SK-N-SH (cell line): ENCODE measurements at regions not wholly inside any gene's neighbourhood (a gene's known extent, or its start where the extent isn't known, plus 50 kb on each side); places are given as distances from the start of the nearest gene placed in this dataset.

ENCODE experiments used
- CTCF ChIA-PET: fragments of 300-600, 350-600 bp; formaldehyde crosslinking; extraction: SDS; loops from one replicate; lab custom pipeline; 2021; lab: Yijun Ruan, JAX
- POLR2A ChIA-PET: fragments of 350-600 bp; sonication (Branson Sonifier 250); formaldehyde crosslinking; extraction: SDS; loops from one replicate; lab custom pipeline; 2020; ENCODE audit warnings: antibody characterized with exemption, inconsistent platforms; lab: Yijun Ruan, JAX
- DNase-seq: peaks from one replicate; pipeline ENCODE4 v3.0.0; 2012
- H2AFZ ChIP-seq: fragments of 200-600 bp; sonication (generic); 2 replicates; pipeline ENCODE4 v1.8.1; 2016; ENCODE audit warnings: antibody characterized with exemption, mild to moderate bottlenecking, low read depth
- H3F3A ChIP-seq: fragments of 200-600 bp; sonication (generic); replicated peaks from 2 replicates; pipeline ENCODE3; 2016; ENCODE audit warnings: antibody characterized with exemption, mild to moderate bottlenecking; ENCODE audit not compliant: insufficient read depth
- H3K27ac ChIP-seq, 2 experiments: fragments of 200-500 bp in 1 of 2; fragments of 200-600 bp in 1 of 2; sonication (Bioruptor generic) in 1 of 2; sonication (generic), shearing (Covaris generic) in 1 of 2; 2 replicates each; pipeline versions ENCODE4 v1.5.1 to v1.6.1; 2014 to 2016; ENCODE audit warnings: low read depth in 2 of 2, inconsistent platforms in 1 of 2, low read length in 1 of 2, mild to moderate bottlenecking in 1 of 2, mixed read lengths in 1 of 2
- H3K27me3 ChIP-seq: fragments of 200-600 bp; sonication (generic), shearing (Covaris generic); 2 replicates; pipeline ENCODE4 v1.6.1; 2016; ENCODE audit warnings: mixed run types; ENCODE audit not compliant: insufficient read depth
- H3K36me3 ChIP-seq, 2 experiments: fragments of 200-500 bp in 1 of 2; fragments of 200-600 bp in 1 of 2; sonication (Bioruptor generic) in 1 of 2; sonication (generic) in 1 of 2; replicated peaks in 1 of 2; 2 replicates each; pipeline versions ENCODE3 to v1.5.1; 2014 to 2016; ENCODE audit warnings: low read length in 1 of 2, mild to moderate bottlenecking in 1 of 2; ENCODE audit not compliant: insufficient read depth in 2 of 2, control insufficient read depth in 1 of 2
- H3K4me1 ChIP-seq, 2 experiments: fragments of 200-500 bp in 1 of 2; fragments of 200-600 bp in 1 of 2; sonication (Bioruptor generic) in 1 of 2; sonication (generic), shearing (Covaris generic) in 1 of 2; 2 replicates each; pipeline versions ENCODE4 v1.5.1 to v1.6.1; 2014 to 2016; ENCODE audit warnings: low read depth in 1 of 2, low read length in 1 of 2, mixed run types in 1 of 2; ENCODE audit not compliant: insufficient read depth in 2 of 2, control insufficient read depth in 1 of 2
- H3K4me2 ChIP-seq: fragments of 200-600 bp; sonication (generic), shearing (Covaris generic); 2 replicates; pipeline ENCODE4 v1.6.1; 2017; ENCODE audit warnings: mixed run types
- H3K4me3 ChIP-seq, 2 experiments: fragments of 200-500 bp in 1 of 2; fragments of 200-600 bp in 1 of 2; sonication (Bioruptor generic) in 1 of 2; sonication (generic), shearing (Covaris generic) in 1 of 2; 2 replicates each; pipeline versions ENCODE4 v1.5.1 to v1.8.1; 2014 to 2016; ENCODE audit warnings: low read depth in 2 of 2, inconsistent platforms in 1 of 2, low read length in 1 of 2, mild to moderate bottlenecking in 1 of 2, mixed read lengths in 1 of 2, moderate library complexity in 1 of 2
- H3K79me2 ChIP-seq: fragments of 200-600 bp; sonication (generic); 2 replicates; pipeline ENCODE4 v1.8.1; 2017; ENCODE audit warnings: mild to moderate bottlenecking; ENCODE audit not compliant: insufficient read depth
- H3K9ac ChIP-seq: fragments of 200-600 bp; sonication (generic); 2 replicates; pipeline ENCODE4 v1.6.1; 2017; ENCODE audit warnings: mixed run types
- H3K9me2 ChIP-seq: fragments of 200-600 bp; sonication (generic); 2 replicates; pipeline ENCODE4 v1.6.1; 2017; ENCODE audit warnings: mixed run types
- H3K9me3 ChIP-seq: fragments of 200-600 bp; sonication (generic); 2 replicates; pipeline ENCODE4 v1.6.1; 2017; ENCODE audit warnings: mixed run types, mild to moderate bottlenecking, moderate library complexity
- H4K20me1 ChIP-seq: fragments of 200-600 bp; sonication (generic); 2 replicates; pipeline ENCODE4 v1.6.1; 2017; ENCODE audit warnings: mild to moderate bottlenecking, mixed run types; ENCODE audit not compliant: insufficient read depth
- CHD2 ChIP-seq: fragments of 150-350 bp; IDR thresholded peaks from 2 replicates; pipeline ENCODE4 v1.6.1; 2018; ENCODE audit warnings: low read length; ENCODE audit not compliant: partially characterized antibody
- ELF1 ChIP-seq: IDR thresholded peaks from 2 replicates; pipeline ENCODE4 v1.4.0; 2012
- EP300 ChIP-seq, 2 experiments: IDR thresholded peaks; 2 replicates each; pipeline versions ENCODE4 v1.4.0 to v1.6.1; 2012; ENCODE audit warnings: borderline replicate concordance in 1 of 2, low read depth in 1 of 2, low read length in 1 of 2
- EZH2phosphoT487 ChIP-seq: fragments of 200-600 bp; sonication (generic); IDR thresholded peaks from 2 replicates; pipeline ENCODE4 v1.6.1; 2017; ENCODE audit warnings: low read depth, mixed run types, mild to moderate bottlenecking, antibody characterized with exemption, moderate library complexity, borderline replicate concordance
- FOXJ3 ChIP-seq: sonication (generic); formaldehyde crosslinking; IDR thresholded peaks from 2 replicates; pipeline ENCODE4 v1.5.1; 2020; ENCODE audit warnings: mild to moderate bottlenecking, missing genetic modification reagents
- GATA2 ChIP-seq: sonication (generic); formaldehyde crosslinking; IDR thresholded peaks from 2 replicates; pipeline ENCODE4 v1.5.0; 2020; ENCODE audit warnings: mild to moderate bottlenecking, missing genetic modification reagents
- MEF2A ChIP-seq: IDR thresholded peaks from 2 replicates; pipeline ENCODE4 v1.4.0; 2012; ENCODE audit warnings: low read depth, borderline replicate concordance
- RCOR1 ChIP-seq: fragments of 150-350 bp; IDR thresholded peaks from 2 replicates; pipeline ENCODE4 v1.6.1; 2017; ENCODE audit warnings: antibody characterized with exemption, low read length
- RXRA ChIP-seq: IDR thresholded peaks from 2 replicates; pipeline ENCODE4 v1.4.0; 2012; ENCODE audit warnings: low read depth, mild to moderate bottlenecking, borderline replicate concordance
- SMC3 ChIP-seq: IDR thresholded peaks from 2 replicates; pipeline ENCODE4 v1.6.1; 2012; ENCODE audit warnings: low read depth, low read length, improper control_type of control experiment
- USF2 ChIP-seq: fragments of 150-350 bp; IDR thresholded peaks from 2 replicates; pipeline ENCODE4 v1.6.1; 2017; ENCODE audit warnings: antibody characterized with exemption, low read length, low read depth, borderline replicate concordance
- YY1 ChIP-seq: IDR thresholded peaks from 2 replicates; pipeline ENCODE4 v1.4.0; 2012; ENCODE audit warnings: low read depth, mild to moderate bottlenecking
- WGBS: methylation state at CpG from one replicate; pipeline ENCODE4 v1.1.6; 2017; ENCODE audit warnings: low lambda C conversion rate; 5-methylcytosine and 5-hydroxymethylcytosine counted together
- TF ChIP-seq, protein P1 (sequence below): IDR thresholded peaks from 2 replicates; pipeline ENCODE4 v1.4.0; 2012; ENCODE audit warnings: low read depth, borderline replicate concordance
- TF ChIP-seq, protein P2 (sequence below): fragments of 150-350 bp; IDR thresholded peaks from 2 replicates; pipeline ENCODE4 v1.6.1; 2016; ENCODE audit warnings: mild to moderate bottlenecking, low read depth, low read length

- TF ChIP-seq GATA2 (CRISPR knock-in tag) (no peak), YY1 (no peak)
- TF ChIP-seq, protein P1, sequence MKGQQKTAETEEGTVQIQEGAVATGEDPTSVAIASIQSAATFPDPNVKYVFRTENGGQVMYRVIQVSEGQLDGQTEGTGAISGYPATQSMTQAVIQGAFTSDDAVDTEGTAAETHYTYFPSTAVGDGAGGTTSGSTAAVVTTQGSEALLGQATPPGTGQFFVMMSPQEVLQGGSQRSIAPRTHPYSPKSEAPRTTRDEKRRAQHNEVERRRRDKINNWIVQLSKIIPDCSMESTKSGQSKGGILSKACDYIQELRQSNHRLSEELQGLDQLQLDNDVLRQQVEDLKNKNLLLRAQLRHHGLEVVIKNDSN: no peak
These were observed 671.5 kb upstream of the SLC8A1 start (continued) for GRCh38 chr2:41123341-41123740.

DNA sequence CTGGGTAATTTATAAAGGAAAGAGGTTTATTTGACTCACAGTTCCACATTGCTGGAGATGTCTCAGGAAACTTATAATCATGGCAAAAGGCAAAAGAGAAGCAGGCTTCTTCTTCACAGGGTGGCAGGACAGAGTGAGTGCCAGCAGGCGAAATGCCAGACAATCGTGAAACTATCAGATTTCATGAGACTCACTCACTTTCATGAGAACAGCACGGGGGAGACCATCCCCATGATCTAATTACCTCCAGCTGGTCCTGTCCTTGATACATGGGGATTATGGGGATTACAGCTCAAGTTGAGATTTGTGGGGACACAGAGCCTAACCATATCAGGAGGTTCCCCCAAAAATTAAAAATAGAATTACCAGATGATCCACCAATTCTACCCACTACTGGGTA, 675.5 kb upstream of the SLC8A1 start:
- Histone ChIP-seq H3F3A (no peaks in the 10 kb centered on the region), H3K36me3 (no peaks in the 10 kb centered on the region), H3K4me2 (no peak overlapping the region), H3K9me2 (no peaks in the 10 kb centered on the region), H3K27ac (no peak overlapping the region), H4K20me1 (no peaks in the 10 kb centered on the region), H2AFZ (no peak overlapping the region), H3K9me3 (no peaks in the 10 kb centered on the region)
- POLR2A ChIA-PET: no interaction called here
- WGBS: 5% methylated on average over 3 of the region's 3 CpGs
- no peak for DNase-seq
- TF ChIP-seq EP300 (IDR thresholded peaks at IDR 0.05; ENCODE audit: borderline replicate concordance in 1 of 2, low read depth in 1 of 2, low read length in 1 of 2) (no peak), RXRA (no peak), YY1 (no peak), MEF2A (no peak)
- TF ChIP-seq, all 33 proteins: peak for 0
- Histone ChIP-seq H3K9ac (no peak overlapping the region), H3K4me1 (no peaks in the 10 kb centered on the region), H3K79me2 (no peaks in the 10 kb centered on the region), H3K27me3 (no peaks in the 10 kb centered on the region), H3K4me3 (no peak overlapping the region)
- CTCF ChIA-PET: no interaction called here

DNA sequence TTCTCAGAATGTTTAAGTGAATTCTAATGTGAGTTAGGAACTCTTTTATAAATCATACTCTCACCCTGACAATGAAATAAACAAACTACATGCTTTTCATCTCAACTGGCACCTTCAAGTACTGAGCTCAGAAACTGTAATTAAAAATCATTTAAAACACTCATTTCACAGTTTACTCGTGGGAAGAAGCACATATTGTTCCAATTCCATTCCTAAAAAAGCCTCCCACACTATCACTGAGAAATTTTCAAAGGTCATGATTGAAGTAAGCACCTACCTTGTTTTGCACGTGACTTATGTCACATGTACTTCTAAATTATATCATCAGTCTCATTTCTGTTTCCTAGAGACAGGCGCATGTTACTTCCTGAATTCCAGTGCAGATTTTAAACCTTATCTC, 678.1 kb upstream of the SLC8A1 start:
- H4K20me1 ChIP-seq: no peaks in the 10 kb centered on the region
- no peaks in the 10 kb centered on the region for H3K9me3 ChIP-seq
- H3K9me2 ChIP-seq: no peaks in the 10 kb centered on the region
- H2AFZ ChIP-seq: no peak overlapping the region
- TF ChIP-seq SMC3 (no peak), FOXJ3 (no peak), RCOR1 (no peak), USF2 (no peak)
- H3K4me3 ChIP-seq: no peak overlapping the region
- ChIA-PET POLR2A (no interaction called here), CTCF (no interaction called here)
- 28% methylated on average over 3 of the region's 3 CpGs for WGBS
- no peak overlapping the region for H3K4me2 ChIP-seq
- H3K27me3 ChIP-seq: no peaks in the 10 kb centered on the region
- DNase-seq: no peak
- H3K79me2 ChIP-seq: no peaks in the 10 kb centered on the region
- H3K9ac ChIP-seq: no peak overlapping the region
- no peaks in the 10 kb centered on the region for H3K4me1 ChIP-seq
- H3F3A ChIP-seq: no peaks in the 10 kb centered on the region
- H3K27ac ChIP-seq: no peak overlapping the region
- no peaks in the 10 kb centered on the region for H3K36me3 ChIP-seq

- Histone ChIP-seq H3K4me2 (no peak overlapping the region), H4K20me1 (no peaks in the 10 kb centered on the region), H3K27me3 (no peaks in the 10 kb centered on the region), H3K9ac (no peak overlapping the region), H3K9me2 (no peaks in the 10 kb centered on the region), H3K9me3 (no peaks in the 10 kb centered on the region), H2AFZ (no peak overlapping the region), H3K4me1 (no peaks in the 10 kb centered on the region; a peak in 1 of 4 replicates), H3K79me2 (no peaks in the 10 kb centered on the region), H3F3A (no peaks in the 10 kb centered on the region), H3K27ac (no peak overlapping the region), H3K4me3 (no peak overlapping the region), H3K36me3 (no peaks in the 10 kb centered on the region)
- 16% methylated on average over 1 of the region's 1 CpG for WGBS
- POLR2A ChIA-PET: no interaction called here
- CTCF ChIA-PET: no interaction called here
- no peak for DNase-seq
- no peak for TF ChIP-seq USF2
- TF ChIP-seq EZH2phosphoT487: no peak
- no peak for TF ChIP-seq CHD2
- no peak for TF ChIP-seq ELF1
- TF ChIP-seq, protein P2, sequence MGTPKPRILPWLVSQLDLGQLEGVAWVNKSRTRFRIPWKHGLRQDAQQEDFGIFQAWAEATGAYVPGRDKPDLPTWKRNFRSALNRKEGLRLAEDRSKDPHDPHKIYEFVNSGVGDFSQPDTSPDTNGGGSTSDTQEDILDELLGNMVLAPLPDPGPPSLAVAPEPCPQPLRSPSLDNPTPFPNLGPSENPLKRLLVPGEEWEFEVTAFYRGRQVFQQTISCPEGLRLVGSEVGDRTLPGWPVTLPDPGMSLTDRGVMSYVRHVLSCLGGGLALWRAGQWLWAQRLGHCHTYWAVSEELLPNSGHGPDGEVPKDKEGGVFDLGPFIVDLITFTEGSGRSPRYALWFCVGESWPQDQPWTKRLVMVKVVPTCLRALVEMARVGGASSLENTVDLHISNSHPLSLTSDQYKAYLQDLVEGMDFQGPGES: no peak
- no peak for TF ChIP-seq YY1
These were observed 685.1 kb upstream of the SLC8A1 start for GRCh38 chr2:41137031-41137430.
